HG02610 (cell line): ENCODE measurements at regions not wholly inside any gene's neighbourhood (a gene's known extent, or its start where the extent isn't known, plus 50 kb on each side); places are given as distances from the start of the nearest gene placed in this dataset.

Experiments
- ATAC-seq: cut with Tn5 transposase; IDR thresholded peaks from one replicate; pipeline ENCODE4 v1.9.1; 2021; ENCODE audit warnings: mild to moderate bottlenecking, moderate library complexity; ENCODE audit not compliant: unreplicated experiment

DNA sequence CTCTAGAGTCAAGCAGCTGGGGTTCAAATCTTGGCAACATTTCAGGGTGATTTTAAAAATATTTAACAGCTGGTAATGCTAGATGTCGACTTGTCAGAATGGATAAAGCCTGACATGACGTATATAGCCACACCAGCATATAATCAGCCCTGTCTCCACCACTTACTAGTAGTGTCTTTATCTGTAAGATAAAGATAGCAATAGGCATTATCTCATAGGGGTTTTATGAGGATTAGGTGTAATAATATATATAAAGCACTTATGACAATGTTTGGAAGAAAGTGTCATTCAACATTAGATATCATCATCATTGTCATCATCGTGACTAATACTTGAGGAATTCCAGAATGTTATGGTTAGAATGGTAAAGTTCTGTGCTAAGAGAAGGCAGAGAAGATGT, 369.0 kb upstream of the CWC22 start:
- no peak for ATAC-seq

DNA sequence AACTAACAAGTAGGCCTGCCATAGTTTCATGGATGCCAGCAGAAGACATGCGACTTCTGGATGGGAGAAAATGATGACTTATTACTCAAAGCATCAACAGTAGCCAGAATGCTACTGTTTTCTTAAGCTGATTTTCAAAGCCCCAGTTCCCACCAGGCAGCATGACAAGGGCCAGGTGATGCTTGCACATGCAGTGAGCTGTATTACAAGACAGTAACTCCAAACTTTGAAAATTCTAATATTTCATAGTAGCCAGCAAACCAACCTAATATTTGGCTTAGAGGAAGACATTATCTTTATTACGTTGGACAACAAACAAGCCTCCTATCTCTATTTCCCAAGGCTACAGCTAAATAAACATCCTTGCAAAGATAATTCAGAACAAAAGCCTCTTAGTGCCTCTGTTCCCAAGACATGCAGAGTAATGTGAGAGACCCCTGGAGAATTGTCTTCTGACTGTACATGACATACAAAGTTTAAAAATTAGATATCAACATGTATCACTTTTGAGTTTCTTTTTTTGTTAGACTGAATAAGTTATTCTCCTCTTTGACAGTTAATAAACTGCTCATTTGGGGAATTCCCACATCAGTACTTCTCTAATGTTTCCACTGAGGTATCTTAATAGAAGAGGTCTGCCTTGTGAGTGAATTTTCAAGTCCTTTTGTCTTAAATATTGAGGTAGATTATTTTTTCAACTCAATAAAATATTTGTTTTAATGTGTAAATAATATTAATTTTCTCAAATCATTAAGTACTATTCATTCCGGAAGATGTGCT, 367.6 kb upstream of the CWC22 start:
- ATAC-seq, result no peak

DNA sequence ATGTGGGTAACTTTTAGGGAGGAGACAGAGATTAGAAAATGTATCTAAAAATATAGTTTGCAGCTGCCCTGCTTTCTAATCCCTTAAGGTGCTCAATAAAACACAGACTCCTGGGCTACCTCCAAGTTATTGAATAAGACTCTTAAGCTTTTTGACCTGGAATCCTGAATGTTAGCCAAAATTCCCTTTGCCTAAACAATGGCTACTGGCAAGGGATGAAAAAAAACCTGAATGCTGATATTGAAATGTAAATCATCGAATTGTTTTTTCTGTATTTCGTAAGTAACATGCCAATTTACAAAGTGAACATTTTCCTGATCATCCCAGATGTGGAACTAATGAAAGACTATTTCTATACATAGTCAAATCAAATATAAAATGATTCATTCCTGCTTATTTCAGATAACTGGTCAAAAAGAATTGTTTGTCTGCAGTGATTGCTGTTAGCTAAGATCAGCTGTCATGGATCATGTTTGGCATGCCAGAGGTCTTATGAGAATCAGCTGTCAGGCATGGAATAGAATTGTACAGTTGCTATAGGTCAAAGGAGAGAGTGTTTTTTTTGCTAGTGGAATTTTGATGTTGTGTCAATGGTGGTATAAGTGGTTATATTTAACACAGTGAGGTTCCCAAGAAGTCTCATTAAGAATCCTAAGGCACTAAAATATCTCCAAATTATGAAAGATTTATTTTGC, 363.6 kb upstream of the CWC22 start:
- no peak for ATAC-seq

DNA sequence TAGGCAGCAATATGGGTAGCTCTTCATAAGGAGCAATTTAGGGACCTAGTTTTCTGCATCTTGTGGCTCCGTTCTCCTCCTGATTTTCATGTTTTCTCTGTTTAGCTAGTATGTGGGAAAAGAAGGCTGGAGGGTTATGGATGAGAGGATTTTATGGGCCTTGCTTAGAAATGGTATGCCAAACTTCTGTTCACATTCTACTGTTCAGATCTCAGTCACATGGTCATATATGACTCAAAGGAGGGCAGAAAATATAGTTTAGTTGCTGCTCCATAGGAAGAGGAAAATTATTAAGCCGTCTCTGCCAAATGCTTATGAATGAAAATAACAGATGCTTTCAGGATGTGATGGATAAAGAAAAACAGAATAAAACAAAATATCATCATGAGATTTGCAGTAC, 361.8 kb upstream of the CWC22 start:
- ATAC-seq, result no peak

DNA sequence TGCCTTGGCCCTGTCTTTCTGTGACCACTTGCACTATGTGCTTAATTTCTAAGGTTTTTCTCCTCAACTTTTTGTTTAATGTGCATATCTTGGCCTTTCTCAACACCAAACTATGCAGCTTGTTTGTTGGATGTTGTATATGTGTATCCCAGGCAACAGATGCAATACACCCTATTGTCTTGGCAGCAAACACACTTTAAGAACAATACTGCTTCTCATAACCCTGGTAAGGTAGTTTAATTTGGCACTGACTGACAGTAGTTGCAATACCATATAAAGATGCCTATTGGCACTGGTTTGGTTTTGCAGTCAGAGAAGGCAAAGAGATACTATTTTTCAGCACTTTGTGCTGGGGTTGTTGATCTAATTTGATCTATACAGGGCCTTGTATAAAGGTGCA, 360.7 kb upstream of the CWC22 start:
- no peak for ATAC-seq

DNA sequence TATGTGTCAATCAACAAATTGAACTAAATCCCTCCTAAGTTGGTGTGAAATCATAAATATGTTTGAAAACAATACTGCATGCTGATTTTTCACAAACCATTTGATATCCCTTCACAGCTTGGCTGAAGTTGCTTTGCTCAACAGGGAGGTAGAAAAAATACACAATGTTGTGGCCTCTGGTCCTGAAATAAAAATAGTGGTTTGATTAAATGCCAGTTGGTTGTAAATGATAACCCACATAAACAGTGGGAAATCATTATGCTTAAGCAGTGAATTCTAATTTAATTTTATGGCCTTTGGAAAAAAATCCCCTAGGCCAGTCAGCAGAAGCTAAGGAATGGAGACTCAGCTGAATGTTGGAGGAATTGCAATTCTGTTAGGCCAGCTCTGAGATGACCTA, 359.4 kb upstream of the CWC22 start:
- ATAC-seq, result no peak

DNA sequence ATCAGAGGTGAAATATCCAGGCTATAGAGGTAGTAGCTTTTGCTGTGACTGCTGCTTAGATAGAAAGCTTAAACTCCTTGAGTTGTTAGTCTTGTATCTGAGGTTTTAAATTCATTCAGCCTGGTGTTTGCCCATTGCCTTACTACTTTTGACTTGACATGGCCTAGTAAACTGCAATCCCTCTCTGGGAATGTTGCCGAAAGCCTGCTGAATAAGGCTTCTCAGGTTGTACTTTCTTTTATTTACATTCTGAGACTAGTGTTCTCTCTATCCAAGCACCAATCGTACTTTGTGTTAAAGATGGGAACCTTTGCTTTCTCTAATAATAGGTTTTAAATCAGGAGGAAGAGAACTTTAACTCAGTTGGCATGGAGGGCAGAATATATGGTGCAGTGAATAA, 357.6 kb upstream of the CWC22 start:
- ATAC-seq, result no peak

DNA sequence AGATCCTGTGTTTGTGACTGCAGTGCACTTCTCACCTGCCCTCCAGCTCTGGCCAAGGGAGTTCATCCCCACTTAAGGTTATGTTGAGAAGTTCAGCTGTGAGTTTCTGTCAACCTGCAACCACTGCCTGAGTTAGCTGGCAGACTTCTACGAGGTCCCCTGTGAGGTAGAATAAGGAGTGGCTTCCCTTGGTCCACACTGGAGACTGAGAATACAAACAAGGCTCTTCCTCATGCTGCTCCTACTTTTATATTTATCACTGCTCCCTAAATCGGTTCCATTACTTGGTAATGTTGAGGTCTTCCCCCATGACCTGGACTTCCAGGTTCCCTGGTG, 353.2 kb upstream of the CWC22 start:
- ATAC-seq, result peak; percentile 35

DNA sequence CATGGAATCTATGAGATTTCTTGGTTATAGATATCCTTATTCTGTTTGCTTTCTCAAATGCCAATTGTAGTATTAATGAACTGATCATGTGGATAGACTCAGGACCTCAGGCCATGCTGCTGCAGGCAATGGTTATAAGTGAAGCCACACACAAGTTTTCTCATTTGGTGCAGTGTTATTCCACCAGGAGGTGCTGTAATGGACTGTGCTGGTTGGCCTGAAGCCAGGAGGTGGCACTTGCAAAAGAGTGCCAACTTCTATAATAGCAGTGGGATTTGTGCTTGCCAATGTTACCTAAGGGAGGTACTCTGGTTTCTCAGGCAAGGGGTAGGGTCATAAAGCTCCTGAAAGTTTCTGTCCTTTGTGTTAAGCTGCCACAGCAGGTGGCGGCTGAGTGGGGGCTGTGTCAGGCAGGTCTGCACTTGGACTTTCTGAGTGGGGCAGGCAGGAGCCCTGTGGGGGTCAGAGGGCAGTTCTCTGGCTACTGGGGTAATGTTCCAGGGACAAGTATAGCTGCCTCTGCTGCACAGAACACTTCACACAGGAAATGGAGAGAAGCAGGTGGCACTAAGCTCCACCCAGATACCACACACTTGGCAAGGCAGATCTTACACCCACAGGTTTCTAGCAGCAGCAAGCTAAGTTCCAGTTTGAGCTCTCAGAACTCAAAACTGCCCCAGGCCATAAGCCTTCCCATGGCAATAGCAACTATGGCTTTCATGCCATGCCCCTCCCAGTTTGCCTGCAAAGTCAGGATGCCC, 352.6 kb upstream of the CWC22 start:
- peak; percentile 85 for ATAC-seq

DNA sequence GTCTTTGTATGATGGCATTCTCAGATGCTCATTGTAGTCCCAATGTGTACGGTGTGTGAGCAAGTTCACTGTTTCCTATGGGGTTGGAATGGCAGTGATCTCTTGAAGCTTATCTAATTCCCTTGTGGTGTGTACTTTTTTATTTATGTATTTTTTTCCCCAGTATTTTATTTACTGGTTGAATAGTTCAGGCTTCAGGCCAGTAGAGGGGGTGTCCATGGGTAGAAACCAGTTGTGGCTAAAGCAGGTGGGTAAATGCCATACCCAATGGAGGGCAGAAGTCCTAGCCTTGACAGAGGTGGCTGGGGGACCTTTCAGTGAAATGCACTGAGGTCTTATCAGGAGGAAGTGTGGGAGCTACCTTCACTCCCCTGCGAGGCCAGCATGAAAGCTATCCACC, 351.4 kb upstream of the CWC22 start:
- no peak for ATAC-seq

DNA sequence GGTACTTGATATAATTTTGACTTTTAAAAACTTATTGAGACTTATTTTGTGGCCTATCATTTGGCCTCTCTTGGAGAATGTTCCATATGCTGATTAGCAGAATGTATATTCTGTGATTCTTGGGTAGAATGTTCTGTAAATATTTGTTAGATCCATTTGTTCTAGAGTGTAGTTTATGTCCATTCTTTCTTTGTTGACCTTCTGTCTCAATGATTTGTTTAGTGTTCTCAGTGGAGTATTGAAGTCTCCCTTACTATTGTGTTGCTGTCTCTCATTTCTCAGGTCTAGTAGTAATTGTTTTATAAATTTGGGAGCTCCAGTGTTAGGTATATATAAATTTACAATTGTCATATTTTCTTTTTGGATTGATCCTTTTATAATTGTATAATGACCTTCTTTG, 349.6 kb upstream of the CWC22 start:
- no peak for ATAC-seq

DNA sequence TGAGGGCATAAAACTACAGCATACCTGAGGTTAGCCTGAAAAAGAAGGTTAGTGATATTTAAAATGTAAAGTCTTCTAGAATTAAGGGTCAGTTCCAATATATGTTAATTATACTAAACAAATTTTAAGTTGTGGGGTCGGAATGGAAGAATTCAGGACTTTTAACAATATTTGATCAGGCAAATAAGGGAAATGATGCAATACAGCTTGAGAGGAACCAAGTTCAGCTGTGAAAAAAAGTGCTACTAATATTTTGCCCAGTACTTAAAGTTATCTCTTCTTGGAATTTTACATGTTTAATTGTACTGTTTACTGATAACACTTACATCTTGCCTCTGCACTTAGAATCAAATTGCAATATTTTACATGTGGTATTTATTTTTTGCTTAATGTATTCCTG, 345.5 kb upstream of the CWC22 start:
- ATAC-seq, result no peak

DNA sequence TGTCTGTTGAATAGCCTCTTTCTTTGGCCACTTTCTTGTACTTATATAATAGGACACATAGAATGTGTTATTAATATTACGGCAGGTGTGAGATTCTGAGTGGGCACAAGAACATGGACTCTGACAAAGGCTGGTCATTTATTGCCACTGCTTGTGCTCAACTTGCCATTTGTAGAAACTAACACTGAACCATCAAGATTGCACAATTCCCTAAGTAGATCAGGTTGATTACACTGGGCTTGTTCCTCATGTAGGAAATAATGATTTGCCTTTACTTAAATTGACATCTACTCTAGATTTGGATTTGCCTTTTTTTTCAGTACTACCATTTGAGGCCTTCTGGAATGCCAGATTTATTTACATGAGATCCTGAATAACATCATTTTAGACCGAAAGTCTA, 342.7 kb upstream of the CWC22 start:
- ATAC-seq, result no peak

DNA sequence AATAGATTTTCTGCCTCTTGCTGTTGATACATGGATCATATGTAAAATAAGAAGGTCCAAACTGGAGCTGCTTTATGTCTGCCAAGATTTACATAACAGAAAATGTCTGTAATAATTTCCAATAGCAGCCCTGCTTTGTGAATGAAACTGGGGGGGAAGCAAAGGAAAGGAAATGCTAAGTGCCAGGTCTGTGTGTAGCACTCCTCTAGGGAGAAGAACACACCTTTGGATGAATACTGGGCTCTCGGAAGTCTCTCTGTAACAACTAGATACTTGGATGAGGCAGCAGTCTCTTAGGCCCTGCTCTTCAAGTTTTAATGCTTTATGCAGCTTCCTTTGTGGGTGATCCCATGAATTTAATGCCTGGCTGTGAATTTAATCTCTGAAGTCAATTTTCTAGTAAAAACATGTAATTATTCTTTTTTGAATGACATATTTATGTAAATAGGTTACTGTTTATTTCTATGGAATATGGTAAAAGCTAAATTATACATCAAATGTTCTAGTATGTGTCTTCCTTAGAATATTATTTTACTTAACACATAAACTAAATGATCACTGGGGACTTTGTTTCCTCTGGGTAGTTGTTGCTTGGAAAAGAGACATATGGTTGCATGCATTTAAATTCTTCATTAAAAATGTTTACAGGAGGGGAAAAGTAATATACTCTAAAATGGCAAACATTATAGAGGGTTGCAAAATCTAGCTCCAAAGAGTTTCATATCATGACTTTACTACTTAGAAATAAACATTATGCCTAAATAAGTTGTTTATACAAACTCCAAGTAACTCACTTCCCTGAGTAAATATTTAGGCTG, 336.6 kb upstream of the CWC22 start:
- ATAC-seq, result no peak

DNA sequence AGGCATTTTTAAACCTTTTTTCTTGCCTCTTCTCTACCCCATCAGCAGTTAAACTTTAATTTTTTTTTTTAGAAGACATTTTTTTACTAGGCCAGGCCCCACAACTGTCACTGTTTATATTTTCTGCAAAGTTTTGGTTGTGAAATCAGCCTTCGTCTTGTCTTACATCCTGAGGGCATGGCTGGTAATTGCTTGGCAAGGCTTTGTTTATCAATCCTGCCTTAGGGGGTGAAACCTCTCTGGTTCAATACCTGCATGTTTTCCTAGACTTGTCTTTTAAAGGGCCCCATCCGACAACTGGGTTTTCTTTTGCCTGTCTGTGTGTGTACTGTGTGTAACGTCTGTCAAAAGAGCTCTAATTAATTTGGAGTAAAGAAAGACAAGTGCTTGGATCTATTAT, 330.0 kb upstream of the CWC22 start:
- no peak for ATAC-seq

DNA sequence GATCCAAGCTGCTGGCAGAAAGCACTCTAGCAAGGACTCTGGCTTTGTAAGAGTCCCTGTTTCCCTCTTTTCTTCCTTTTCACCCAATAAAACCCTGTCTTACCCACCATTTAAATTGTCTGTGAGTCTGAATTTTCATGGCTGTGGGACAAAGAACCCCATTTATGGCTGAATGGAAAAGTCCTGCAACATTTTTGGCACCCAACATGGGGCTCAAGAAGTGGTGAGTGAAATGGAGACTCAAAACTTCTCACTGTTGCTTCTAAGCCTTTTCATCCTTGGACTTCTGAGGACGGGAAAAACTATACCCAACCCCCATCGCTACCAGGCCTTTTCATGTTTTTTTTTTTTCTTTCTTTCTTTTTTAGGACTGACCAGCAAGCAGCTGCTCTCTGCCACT, 329.5 kb upstream of the CWC22 start:
- no peak for ATAC-seq

DNA sequence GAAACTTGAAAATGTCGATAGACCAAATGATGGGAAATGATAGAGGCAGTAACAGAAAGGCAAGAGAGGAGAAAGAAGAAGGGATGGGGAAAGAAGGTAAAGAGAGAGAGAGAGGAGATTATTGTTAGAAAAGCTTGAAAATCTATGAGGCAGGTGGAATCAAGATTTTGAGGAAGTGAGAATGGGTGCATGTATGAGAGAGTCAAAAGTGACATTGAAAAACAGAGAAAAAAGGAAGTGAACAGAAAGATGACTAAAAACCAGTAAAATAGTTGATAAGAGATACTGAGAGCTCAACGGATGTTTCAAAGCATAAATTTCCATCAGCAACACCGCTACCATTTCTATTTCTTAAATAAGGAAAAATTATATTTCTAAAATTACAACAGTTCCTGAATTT, 327.4 kb upstream of the CWC22 start:
- ATAC-seq, result peak; percentile 100

DNA sequence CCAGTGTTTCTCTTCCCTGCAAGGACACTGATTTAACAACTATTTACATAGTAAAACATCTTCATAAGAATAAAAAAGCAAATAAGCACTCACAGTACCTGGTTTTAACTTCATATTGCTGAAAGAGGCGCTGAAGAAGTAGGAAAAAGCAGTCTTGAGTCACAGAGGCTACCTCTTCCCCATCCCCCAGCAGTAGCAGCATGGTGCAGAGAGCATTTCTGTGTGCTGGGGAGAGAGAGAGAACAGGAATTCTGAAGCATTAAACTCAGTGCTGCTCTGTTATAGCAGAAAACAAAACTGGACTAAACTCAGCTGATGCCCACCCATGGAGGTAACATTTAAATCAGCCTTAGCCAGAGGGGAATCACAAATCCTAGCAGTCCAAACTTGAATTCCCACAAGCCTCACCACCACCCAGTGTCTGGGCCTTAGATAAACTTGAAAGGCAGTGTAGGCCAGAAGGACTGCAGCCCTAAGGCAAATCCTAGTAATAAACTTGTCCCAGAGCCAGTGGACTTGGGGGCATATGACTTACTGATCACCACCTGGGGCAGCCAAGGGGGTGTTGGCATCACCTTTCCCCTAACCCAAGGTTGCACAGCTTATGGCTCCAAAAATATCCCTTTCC, 321.8 kb upstream of the CWC22 start:
- ATAC-seq, result no peak

DNA sequence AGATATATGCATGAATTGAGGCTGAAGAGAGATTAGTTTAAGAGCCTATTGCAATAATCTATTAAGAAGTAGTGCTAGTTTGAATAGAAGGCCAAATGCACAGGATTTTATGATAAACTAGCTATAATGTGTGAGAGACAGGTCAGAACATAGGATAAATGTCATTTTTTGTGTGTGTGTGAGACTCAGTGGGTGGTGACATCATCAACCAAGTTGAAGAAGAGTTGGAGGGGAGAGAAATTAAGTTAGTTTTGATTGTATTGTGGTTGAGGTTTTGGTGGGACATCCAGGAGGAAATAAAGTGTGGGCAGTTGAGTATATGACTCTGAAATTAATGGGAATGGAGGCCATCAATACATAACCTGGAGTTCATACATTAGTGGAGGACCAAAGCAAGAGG, 320.1 kb upstream of the CWC22 start:
- no peak for ATAC-seq

DNA sequence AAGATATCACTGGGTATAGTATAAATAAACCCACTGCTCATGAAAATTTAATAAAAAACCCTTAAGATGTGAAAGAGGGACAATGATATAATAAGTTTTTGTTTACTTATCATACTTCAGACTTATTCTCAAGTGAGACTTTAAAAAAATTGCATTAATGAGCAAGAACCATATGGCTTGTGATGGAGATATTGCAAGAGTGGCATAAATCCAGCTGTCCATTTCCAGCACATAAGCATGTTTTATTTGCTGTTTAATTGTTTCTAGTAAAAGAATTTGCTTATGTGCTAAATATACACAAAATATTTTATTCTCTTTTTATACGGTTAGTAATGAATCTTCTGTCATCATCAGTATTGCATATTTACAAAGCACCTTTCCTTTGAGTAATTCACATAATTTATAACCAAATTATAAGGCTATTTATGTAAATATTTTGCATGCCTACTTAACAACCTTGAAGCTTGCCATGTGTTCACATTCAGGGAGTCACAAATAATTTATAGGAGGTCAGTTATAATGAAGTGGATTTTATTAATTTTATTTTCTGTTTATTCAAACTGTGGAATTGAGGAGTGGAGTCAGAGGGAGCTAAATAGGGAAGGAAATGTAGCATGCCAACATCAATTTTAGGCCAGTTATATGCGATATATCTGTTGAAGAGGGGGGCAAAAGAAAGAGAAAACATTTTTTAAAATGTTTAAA, 318.5 kb upstream of the CWC22 start:
- no peak for ATAC-seq
